HL-60/S4 treated with phorbol 12-myristate 13-acetate at 8.2 ng/mL for 4 days and 3 days (cell line): ENCODE measurements at regions not wholly inside any gene's neighbourhood (a gene's known extent, or its start where the extent isn't known, plus 50 kb on each side); places are given as distances from the start of the nearest gene placed in this dataset.

Source experiments
- in situ Hi-C: fragments of 300-500 bp; cut with MboI; formaldehyde crosslinking; loops from 2 replicates; pipeline ENCODE4 v1.15.0; 2022; ENCODE audit warnings: low sequenced_read_pairs

DNA sequence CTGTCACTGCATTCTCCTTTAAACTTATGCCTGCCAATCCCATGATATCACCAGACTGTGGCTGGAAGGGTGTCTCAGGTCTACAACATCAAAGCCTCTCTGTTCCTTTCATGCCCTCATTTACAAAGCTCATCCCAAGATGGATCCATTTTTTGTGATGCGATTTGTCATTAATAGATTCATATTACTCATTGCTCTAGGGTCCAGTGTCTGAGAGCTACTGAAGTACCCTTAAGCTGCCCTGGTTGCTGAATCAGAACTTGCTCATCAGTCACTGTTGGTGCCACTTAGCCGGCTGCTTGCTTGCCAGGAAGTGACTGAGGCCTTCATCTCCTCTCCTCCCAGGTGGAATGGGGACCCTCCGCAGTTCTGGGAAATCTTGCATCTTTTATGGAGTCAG, 395.5 kb upstream of the BOD1L1 start:
- in situ Hi-C loops: no loop called here

DNA sequence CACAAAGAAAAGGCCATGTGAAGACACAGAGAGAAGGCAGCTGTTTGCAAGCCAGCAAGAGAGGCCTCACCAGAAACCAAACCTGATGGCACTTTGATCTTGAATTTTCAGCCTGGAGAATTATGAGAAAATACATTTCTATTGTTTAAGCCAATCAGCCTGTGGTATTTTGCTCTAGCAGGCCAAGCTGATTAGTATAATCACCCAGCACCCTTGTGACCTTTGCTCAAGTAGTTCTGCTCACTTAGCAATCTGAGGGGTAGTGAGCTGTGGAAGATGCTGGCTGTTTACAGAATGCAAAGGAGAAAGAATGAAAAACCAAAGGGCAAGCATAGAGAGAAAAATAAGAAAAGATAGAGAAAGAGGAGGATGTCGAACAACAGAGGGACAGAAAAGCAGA, 396.4 kb upstream of the BOD1L1 start:
- in situ Hi-C loops: no loop called here

DNA sequence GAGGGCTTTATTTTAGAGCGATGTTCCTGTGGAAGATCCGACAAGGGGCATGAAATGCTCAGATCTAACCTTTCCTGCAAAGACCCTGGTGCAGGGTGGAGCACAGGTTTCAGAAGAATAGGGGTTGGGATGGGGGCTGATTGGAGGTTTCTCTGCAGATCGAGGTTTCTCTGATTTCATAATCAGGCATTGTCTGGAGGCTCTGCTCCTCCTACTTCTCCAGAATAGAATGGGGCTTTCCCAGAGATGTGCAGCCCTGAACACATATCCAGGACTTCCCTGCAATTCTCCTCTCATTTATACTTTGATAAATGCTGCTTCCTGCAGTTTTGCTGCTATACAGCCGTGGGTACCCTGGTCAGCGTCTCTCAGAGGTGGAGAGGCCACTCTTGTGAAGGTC, 397.6 kb upstream of the BOD1L1 start:
- in situ Hi-C loops: no loop called here

DNA sequence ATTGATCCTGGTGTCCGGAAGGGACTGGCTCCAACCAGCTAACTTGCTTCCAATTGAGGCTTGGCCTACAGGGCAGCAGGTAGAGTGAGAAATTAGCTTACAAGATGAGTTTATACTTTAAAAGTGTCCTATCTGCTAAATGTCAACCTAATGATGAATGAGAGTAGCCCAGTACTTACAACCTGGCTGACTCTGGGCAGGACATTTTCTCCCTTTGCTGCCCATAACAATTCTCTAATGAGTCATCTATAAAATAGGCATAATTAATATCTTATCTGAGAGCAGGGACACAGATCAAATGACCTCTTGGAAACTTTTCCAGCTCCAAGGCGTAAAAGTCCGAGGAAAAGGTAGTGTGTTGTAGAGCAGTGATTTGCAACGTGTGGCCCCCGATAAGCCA, 398.4 kb upstream of the BOD1L1 start:
- in situ Hi-C loops: no loop called here

DNA sequence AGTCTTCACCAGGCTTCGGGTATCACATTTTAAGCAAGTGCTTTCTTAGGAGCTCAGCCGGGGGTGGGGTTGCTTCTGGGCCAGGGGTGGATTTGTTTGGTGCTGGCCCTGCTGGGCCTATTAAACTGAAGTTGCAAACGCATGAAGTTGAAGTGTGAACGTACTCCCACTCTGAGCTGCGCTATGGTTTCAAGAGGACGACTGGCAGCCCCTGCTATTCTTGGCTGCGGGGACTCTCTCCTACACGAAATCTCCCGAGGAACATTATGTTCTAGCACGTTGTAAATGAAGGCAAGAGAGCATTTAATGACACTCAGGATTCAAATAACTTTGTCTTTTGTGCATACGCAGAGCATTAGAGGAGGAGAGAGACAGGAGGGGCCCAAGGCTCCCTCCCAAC, 401.3 kb upstream of the BOD1L1 start:
- in situ Hi-C loops: no loop called here

DNA sequence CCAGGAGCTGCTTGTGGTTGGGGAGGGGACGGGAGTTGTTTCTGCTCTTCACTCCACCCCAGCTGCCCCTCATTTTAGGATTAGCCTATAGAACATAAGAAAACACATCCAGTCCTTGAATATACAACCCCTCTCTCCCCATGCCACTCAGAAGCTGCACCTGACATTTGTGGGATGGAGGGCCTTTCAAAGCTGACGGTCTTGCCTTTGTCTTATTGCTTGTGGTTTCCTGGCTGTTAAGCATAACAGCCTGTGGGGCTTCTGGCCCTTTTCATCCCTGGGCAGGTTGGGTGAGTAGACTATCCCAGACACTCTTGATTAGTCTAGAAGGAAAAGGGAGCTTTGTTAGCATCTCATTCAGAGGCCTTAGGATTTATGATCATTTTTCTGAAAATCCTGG, 407.6 kb upstream of the BOD1L1 start:
- in situ Hi-C loops: no loop called here

DNA sequence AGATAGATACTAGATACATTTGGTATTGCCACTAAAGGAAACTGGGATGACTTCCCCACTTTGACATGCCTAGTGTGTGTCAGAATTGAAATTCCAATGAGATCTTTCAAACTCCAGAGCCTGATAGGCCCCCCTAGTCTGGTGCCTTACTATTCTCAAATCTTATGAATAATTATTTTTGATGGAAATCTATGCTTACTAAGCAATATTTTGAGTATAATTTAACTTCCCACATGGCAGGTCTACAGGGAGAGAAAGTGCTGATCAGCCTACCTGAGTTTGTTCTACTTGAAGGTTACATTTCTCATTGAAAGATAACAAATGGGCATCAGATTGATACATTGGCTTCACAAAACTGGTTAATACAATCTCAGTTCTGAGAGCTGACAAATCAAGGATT, 415.7 kb upstream of the BOD1L1 start:
- in situ Hi-C loops: no loop called here

DNA sequence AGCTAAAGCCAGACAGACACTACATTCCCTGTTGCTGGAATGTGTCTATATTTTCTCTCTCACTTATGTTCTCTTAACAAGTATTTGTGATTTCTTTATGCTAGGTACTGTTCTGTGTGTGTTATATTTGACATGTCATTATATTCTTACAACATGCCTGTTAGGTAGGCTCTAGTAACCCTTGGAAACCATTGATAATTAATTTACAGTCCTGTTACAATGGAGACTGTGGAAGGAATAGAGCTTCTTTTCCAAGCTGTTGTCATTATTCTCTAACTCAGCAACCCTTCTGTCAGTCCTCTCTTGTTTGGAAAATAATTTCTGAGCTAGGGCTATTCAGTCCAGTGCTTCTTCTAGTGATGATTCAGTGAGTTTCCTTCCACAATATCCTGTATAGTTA, 419.1 kb upstream of the BOD1L1 start:
- in situ Hi-C loops: no loop called here

DNA sequence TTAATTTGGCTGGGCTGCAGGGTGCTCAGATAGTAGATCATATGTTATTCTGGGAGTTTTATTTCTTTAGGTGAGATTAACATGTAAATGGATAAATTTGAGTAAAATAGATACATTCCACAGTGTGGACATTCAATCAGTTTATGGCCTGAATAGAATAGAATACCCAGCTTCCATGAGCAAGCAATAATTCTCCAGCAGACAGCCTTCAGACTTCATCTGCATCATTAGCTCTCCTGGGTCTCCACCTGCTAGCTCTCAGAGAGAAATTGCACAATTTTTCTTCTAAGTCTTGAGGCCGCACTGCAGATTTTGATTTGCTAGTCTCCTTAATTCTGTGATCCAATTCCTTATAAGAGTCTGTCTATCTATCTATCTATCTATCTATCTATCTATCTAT, 420.3 kb upstream of the BOD1L1 start:
- in situ Hi-C loops: no loop called here

DNA sequence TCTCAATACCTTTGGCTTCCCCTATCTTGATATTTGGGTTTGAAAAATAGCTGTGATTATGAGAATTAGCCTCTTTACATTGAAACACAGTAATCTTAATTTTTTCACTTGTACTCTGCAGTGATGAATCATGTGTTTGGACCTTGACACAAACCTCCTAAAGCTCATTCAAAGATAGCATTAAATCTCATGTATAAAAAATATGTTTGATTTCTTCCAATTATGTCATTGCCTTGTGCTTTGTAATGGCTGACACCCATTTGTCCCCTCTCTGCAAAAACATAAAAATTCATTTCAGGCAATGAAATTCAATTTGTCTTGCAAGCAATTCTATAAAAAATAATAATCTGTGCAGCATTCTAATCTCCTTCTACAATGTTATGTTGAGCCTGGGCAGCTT, 422.4 kb upstream of the BOD1L1 start:
- in situ Hi-C loops: no loop called here

DNA sequence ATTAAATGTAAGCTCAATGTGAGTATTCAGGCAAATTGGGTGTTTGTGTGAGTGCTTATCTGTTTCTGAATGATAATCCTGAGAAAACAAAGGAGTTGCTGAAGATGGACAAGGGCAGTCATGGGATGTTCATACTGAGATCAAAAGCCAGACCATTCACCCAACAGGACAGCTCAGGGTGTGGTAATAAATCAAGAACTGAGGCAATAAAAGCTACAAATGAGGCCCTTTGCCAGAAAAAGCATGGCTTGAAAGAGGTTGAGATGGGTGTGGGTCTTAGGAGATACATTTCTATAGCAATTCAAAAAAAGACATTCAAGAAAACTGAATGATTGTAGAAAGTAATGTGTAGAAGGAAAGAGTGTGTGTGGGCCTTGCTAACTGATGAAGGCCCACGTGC, 425.8 kb upstream of the BOD1L1 start:
- in situ Hi-C loops: no loop called here

DNA sequence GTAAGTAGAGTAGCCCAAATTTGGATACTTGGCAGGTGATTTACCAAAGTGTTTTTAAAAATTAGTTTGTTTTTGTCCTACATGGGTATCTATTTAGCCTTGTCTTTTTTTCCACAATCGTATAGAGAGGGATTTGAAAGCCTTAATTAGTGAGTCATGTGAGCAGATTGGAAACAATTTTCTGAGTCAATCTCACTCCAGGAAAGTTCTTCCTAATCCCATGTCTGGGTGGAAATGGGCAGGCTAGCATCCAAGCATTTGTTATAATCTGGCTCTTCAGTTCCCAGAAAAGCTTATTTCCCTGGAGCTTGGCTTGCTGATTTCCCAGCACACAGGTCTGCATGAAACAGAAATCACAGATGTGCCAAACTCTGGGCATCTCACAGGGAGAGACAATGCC, 426.9 kb upstream of the BOD1L1 start:
- in situ Hi-C loops: no loop called here

DNA sequence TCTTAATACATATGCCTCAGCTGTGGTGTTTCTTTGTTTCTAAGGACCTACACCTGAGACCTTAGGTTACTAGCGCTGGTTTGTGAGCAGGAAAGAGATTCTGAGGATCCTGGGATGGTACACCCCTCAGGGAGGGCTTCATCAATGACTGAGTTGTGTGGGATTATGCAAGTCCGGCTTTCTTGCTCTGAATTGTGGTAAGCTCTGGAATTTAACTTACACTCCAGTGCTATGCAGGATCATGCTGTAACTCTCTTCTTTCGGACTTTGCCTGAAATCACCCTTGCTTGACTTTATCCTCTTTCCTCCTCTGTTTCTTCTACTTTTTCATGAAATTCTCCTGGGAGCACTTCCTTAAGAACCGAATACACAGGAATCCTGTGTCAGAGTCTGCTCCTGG, 431.5 kb upstream of the BOD1L1 start:
- in situ Hi-C loops: no loop called here

DNA sequence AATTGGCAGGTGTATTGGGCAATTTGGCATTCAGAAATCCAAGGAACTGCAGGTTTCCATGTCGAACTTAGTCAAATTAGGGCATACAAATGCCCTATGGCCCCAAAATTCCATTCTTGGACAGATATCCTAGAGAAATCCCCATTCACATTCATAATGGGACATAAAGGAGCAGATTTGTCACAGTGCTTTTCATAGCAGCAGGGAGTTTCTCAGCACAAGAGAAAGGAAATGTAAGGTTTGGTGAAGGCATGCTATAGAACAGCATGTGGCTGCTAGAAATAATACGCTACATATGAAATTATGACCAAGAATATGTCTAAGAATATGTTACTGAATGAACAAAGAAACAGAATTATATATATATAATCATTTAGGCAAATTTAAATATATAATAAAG, 437.5 kb upstream of the BOD1L1 start:
- in situ Hi-C loops: no loop called here

DNA sequence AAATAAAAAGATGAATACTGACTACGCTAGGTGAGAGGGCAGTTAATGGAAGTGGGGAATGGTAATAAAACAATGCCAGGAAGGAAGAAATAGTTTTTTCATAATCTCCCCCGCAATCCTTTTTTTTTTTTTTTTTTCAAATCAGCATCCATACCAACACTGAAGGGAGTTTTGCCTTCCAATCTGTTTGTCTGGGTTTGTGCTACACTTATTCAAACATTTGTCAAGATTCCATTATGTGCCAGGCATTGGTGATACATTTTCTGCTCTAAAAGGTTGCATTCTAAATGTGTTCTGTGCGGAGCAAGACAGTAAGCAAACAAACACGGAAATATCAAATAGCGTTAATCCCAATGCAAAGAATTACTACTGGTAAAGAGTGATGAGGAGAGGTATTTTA, 437.9 kb upstream of the BOD1L1 start:
- in situ Hi-C loops: no loop called here

DNA sequence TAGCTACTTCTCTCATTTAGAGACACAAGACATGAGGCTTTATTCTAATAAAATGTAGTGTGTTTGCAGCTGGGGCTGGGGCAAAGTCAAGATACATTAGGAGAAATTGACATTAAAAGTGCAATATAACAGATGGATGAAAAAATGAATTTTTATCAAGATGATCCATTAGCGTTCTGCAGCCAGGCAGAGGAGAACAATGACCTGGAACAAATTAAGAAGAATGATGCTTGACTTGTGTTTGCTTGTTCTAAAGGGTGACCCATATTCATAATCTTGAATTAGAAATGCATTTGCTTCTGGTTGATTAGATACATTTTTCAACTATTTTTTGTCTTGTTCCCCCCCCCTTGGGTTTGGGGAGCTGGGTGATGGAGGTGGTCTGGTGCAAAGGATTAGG, 439.5 kb upstream of the BOD1L1 start:
- in situ Hi-C loops: no loop called here

DNA sequence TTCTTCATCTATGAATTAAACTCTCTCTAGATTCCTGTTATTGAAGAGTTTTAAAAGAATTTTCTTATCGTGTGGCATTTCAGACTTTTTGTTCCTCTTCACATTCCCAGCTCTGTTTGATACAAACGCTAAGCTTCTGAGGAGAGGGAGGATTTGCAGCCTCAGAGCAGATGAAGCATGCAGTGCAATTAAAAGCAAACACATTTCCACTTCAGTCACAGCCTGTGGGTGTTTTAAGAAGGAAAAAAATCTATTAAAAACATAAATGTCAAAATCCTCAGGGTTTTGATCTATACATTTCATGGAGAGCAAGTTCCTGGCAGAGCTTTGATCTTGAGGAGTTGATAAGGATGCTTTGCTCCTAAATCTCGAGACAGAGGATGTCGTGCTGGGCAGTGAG, 442.4 kb upstream of the BOD1L1 start:
- in situ Hi-C loops: no loop called here

DNA sequence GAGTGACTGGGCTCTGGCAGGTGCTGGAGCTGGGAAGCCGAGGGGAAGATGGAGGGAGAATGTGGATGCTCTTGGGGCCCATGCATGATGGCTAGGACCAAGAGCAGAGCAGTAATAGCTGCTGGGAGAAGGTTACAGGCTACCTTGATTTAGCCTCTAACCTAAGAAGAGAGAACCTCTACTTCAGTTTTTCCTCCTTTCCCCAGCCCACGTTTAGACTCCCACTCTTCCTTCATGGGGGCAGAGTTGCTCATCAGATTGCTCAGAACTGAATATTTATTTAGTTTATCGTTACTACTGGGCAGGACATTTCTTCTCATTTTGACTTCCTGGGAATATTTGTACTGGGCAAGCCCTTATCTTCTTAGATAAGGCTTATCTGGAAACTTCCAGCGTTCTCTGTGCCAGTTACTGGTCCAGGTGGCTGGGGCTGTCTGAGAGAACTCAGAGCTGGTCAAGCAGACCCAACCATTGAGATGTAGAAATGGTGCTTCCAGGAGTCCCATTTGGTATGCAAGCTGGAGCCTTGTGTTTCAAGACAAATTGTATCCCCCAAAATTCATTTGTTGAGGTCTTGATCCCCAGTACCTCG, 442.9 kb upstream of the BOD1L1 start:
- in situ Hi-C loops: no loop called here

DNA sequence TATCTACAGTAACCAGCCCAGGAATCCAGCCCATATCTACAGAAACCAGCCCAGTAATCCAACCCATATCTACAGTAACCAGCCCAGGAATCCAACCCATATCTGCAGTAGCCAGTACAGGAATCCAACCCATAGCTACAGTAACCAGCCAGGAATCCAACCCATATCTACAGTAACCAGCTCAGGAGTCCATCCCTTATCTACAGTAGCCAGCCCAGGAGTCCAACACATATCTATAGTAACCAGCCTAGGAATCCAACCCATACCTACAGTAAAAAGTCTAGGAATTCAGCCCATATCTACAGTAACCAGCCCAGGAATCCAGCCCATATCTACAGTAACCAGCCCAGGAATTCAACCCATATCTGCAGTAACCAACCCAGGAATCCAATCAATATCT, 445.0 kb upstream of the BOD1L1 start:
- in situ Hi-C loops: no loop called here

DNA sequence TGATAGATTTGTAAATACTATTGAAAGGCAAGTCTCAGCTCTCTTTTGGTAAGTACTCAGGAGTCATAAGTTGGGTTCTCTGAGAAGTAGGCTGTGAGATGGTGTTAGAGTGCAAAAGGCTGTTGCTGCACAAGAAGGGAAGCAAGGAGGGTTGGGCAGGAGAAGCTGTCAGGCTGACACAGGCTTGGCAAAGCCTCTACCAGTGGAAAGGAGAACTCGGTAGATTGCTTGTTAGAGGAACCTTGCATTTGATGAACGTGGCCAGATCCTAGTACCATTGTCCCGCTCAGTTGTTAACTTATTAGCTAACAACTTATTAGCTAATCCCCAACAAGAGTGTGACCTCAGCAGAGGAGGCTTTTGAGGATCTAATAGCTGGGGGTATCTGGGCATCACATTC, 449.3 kb upstream of the BOD1L1 start:
- in situ Hi-C loops: no loop called here

DNA sequence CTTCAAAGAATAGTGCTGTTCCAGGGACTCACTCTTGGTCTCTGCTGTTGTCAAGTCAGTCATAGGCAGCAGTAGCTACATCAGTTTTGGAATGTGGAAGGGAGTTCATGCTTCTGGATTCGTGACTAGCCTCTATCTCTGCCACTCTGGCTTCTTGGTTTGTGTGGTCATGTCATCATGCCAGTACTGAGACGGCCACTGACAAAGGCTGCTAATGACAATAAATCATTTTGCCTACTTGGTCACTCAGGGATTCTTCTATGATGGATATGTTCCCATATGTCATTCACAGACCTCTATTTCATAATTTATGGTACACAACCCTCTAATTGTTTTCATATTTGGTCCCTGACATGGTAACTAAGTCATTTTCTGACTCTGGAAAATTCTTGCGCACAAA, 450.8 kb upstream of the BOD1L1 start:
- in situ Hi-C loops: no loop called here

DNA sequence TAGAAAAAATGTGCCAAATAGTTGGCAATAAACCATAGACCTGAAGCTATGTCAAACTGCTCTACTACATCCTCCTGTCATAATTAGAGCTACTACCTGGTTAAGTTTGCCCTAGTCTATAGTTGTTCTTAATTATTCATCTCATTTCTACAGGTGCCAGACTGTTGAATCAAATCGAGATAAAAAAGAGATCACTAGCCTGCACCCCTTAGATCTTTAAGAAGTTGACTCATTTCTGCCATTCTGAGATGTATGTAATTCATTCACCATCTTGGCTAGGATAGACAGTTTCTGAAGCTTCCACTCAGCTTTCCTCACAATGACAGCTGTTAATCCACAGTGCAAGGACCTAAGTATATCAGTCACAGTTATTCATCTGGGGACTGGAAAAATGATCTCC, 452.1 kb upstream of the BOD1L1 start:
- in situ Hi-C loops: no loop called here

DNA sequence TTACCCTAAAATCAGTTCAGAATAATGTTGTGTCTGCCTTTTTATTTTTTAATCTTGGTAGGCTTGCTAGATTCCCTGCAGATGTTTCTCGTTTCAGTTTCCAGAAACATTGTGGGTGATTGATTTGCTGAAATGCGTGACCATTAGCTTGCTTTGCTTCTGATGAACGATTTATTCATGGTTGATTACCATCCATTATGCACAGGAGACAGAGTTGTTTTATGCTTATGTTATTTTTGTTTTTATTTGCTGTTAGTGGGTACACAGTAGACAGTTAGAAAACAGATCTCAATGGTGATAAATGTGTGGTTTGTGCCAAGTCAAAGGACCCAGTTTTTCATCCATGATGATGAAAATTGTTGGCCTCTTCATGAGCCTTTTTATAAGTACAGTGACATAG, 455.6 kb upstream of the BOD1L1 start:
- in situ Hi-C loops: no loop called here

DNA sequence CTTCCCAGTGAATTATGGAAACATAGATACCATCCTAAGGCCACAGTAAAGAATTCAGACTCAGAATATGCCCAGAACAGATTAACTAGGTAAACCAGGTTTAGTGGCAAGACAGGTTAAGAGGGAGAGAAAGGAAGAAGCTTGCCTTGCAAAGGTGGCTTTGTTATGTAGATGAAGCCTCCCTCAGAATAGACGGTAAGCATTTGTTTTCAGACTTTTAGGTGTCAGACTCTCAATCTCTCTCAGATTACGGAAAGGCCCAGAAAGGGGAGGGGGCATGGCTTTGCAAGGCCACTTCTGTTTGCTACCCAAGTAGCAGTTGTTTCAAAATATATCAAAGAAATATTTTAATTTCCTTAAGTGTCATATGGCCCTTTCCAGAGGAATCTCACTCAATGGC, 457.1 kb upstream of the BOD1L1 start:
- in situ Hi-C loops: no loop called here
